ENCODE measurements at regions not wholly inside any gene's neighbourhood (a gene's known extent, or its start where the extent isn't known, plus 50 kb on each side); places are given as distances from the start of the nearest gene placed in this dataset.

DNA sequence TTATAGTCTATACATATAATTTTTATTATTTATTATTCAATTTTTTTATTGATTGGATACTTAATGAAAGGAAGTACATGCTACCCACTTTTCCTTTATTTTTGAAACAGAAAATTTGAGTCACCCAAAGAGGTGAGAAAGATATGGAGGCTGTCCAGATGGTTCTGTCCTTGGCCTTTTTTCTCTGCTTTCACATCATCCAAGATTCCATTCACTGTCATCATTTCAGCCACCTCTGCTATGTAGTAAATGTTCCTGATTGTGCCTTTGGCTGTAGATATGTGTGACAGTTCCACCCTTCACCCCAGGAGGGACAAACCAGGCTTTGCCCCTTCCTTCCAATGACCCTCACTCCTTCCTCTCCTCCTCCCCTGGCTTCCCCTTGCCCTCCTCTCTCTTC is 675.7 kb upstream of the ID2 start:
- TF ChIP-seq, protein P1, sequence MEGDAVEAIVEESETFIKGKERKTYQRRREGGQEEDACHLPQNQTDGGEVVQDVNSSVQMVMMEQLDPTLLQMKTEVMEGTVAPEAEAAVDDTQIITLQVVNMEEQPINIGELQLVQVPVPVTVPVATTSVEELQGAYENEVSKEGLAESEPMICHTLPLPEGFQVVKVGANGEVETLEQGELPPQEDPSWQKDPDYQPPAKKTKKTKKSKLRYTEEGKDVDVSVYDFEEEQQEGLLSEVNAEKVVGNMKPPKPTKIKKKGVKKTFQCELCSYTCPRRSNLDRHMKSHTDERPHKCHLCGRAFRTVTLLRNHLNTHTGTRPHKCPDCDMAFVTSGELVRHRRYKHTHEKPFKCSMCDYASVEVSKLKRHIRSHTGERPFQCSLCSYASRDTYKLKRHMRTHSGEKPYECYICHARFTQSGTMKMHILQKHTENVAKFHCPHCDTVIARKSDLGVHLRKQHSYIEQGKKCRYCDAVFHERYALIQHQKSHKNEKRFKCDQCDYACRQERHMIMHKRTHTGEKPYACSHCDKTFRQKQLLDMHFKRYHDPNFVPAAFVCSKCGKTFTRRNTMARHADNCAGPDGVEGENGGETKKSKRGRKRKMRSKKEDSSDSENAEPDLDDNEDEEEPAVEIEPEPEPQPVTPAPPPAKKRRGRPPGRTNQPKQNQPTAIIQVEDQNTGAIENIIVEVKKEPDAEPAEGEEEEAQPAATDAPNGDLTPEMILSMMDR (IDR thresholded peaks at IDR 0.05), result no peak
- H3K36me3 ChIP-seq, result no peaks in the 10 kb centered on the region
- H3K27me3 ChIP-seq, result no peaks in the 10 kb centered on the region
- H3K4me3 ChIP-seq (ENCODE audit: low read depth in 1 of 2, low read length in 1 of 2), result no peak overlapping the region
- no peaks in the 10 kb centered on the region for H3K9me3 ChIP-seq
- H3K27ac ChIP-seq, result no peak overlapping the region
- no peaks in the 10 kb centered on the region for H3K4me1 ChIP-seq (ENCODE audit: control insufficient read depth in 1 of 2, insufficient read depth in 1 of 2, low read depth in 1 of 2, low read length in 1 of 2)

DNA sequence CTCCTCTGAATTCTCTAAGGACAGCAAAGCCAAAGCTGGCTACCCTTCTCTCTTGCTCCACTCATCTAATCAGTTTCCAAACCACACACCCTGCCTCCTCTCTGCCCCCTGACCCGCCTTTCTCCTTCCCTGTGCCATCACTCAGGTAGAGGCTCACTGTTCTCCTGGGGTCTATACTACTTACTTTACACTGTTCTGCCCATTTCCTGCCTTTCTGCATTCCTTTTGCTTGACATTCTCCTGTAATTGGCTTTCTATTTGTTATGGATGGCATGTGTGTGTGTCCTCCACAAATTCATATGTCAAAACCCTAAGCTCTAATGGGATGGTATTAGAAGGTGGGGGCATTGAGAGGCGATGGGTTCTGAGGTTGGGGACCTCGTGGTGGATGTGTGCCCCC is 675.2 kb upstream of the ID2 start:
- Histone ChIP-seq H3K27me3 (no peaks in the 10 kb centered on the region), H3K4me1 (ENCODE audit: control insufficient read depth in 1 of 2, insufficient read depth in 1 of 2, low read depth in 1 of 2, low read length in 1 of 2) (no peaks in the 10 kb centered on the region), H3K36me3 (no peaks in the 10 kb centered on the region), H3K4me3 (ENCODE audit: low read depth in 1 of 2, low read length in 1 of 2) (no peak overlapping the region), H3K9me3 (no peaks in the 10 kb centered on the region), H3K27ac (no peak overlapping the region)
- TF ChIP-seq, protein P1 (IDR thresholded peaks at IDR 0.05), result no peak

DNA sequence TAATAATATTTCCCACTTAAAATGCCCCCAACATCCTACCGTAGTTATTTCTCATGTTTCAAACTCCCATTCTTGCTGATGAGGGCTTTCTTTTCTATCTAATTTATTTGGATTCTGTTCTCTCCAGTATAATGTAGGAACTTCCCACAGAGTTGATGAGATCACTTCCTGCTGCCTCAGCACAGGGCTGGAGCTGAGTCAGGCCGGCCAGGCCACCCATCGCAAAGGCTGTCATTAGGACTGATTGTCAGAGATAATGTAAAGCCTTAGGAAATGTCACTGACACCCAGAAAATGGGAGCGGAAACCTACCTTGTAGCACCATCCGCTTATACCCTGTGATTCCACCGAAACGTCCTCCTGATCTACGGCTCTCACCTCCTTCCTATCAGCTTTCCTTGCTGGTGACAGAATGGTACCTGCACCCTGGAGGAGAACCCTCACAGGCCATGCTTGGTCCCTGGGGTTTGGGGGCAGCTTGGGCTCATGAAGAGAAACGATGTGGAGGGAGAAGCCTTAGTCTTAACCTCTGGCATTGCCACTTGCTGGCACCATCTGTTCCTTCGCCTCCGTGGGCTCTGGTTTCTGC is 672.8 kb upstream of the ID2 start:
- Histone ChIP-seq H3K4me3 (ENCODE audit: low read depth in 1 of 2, low read length in 1 of 2) (no peak overlapping the region), H3K4me1 (ENCODE audit: control insufficient read depth in 1 of 2, insufficient read depth in 1 of 2, low read depth in 1 of 2, low read length in 1 of 2) (no peaks in the 10 kb centered on the region), H3K27ac (no peak overlapping the region), H3K36me3 (no peaks in the 10 kb centered on the region), H3K9me3 (no peaks in the 10 kb centered on the region), H3K27me3 (no peaks in the 10 kb centered on the region)
- TF ChIP-seq, protein P1 (IDR thresholded peaks at IDR 0.05), result no peak

DNA sequence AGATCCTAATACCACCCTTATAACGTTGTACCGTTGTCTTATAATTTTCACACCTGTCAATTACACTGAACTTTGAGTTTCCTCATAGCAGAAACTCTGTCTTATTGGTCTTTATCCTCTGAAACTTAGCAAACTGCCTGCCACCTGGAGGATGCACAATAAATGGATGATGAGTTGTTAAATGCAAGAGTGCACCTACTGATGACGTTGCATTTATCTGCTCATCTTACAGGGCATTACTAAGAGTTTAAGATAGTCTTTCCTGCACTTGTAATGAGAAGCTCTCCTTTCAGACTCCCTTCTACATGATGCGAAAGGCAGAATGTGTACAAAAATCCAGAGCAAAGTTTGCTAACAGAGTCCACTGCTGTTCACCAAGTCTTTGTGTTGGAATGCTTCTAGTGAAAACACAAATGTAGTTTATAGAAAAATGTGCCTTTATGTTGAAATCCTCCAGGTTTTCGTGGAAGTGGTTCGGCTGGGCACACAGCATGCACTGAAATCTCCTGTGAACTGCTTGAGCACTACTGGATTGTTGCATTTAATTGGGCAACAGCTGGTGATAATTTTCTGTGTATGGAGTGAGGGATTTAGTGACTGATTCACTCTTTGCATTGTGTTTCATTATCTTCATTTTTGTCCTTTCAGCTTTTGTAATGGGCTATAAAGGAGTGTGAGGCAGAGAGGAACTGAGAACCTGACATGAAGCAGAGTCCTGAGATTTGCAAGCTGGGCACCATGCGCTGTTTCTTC is 665.8 kb upstream of the ID2 start:
- Histone ChIP-seq H3K4me3 (ENCODE audit: low read depth in 1 of 2, low read length in 1 of 2) (no peak overlapping the region), H3K4me1 (ENCODE audit: control insufficient read depth in 1 of 2, insufficient read depth in 1 of 2, low read depth in 1 of 2, low read length in 1 of 2) (no peaks in the 10 kb centered on the region), H3K36me3 (no peaks in the 10 kb centered on the region), H3K27me3 (no peaks in the 10 kb centered on the region), H3K27ac (no peak overlapping the region), H3K9me3 (no peaks in the 10 kb centered on the region)
- TF ChIP-seq, protein P1 (IDR thresholded peaks at IDR 0.05), result no peak

DNA sequence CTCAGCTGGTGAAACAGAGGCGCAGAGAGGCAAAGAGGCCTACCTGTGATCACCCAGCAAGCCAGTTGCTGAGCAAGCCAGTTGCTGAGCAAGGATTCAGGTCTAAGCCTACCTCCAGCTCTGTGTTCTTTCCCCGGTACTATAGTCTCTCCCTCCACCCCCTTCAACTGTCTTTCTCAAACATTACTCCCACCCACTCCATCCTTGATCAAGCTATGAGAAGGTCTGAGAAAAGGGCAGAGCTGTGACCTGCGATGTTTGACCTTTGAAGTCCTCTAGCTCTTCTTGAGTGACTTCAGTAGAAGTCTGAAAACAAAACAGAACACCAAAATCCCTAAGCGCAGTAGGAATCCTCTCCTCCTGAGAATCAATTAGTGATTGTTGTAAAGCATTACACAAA is 665.2 kb upstream of the ID2 start:
- H3K4me1 ChIP-seq (ENCODE audit: control insufficient read depth in 1 of 2, insufficient read depth in 1 of 2, low read depth in 1 of 2, low read length in 1 of 2), result no peaks in the 10 kb centered on the region

More for the DNA sequence above, 665.2 kb upstream of the ID2 start:
- Histone ChIP-seq H3K27me3 (no peaks in the 10 kb centered on the region), H3K9me3 (no peaks in the 10 kb centered on the region), H3K4me3 (ENCODE audit: low read depth in 1 of 2, low read length in 1 of 2) (no peak overlapping the region), H3K27ac (no peak overlapping the region), H3K36me3 (no peaks in the 10 kb centered on the region)
- TF ChIP-seq, protein P1 (IDR thresholded peaks at IDR 0.05), result no peak
